Glutamatergic neuron (in vitro differentiated cells): ENCODE measurements at regions not wholly inside any gene's neighbourhood (a gene's known extent, or its start where the extent isn't known, plus 50 kb on each side); places are given as distances from the start of the nearest gene placed in this dataset.

Source experiments
- DNase-seq: peaks from one replicate; pipeline ENCODE4 v3.0.0; 2022
- H3K27ac Mint-ChIP-seq: one replicate; pipeline ENCODE4 v1.8.0; 2020; ENCODE audit warnings: mild to moderate bottlenecking, mixed read lengths, inconsistent platforms; ENCODE audit not compliant: unreplicated experiment
- H3K27me3 Mint-ChIP-seq: one replicate; pipeline ENCODE4 v1.8.0; 2020; ENCODE audit warnings: mild to moderate bottlenecking, moderate library complexity, mixed read lengths, inconsistent platforms; ENCODE audit not compliant: unreplicated experiment
- H3K36me3 Mint-ChIP-seq: one replicate; pipeline ENCODE4 v1.8.0; 2020; ENCODE audit warnings: mild to moderate bottlenecking, mixed read lengths, inconsistent platforms; ENCODE audit not compliant: unreplicated experiment
- H3K4me1 Mint-ChIP-seq: one replicate; pipeline ENCODE4 v1.8.0; 2020; ENCODE audit warnings: mild to moderate bottlenecking, low read depth, mixed read lengths, inconsistent platforms; ENCODE audit not compliant: unreplicated experiment
- H3K4me3 Mint-ChIP-seq: one replicate; pipeline ENCODE4 v1.8.0; 2020; ENCODE audit warnings: mild to moderate bottlenecking, mixed read lengths, inconsistent platforms; ENCODE audit not compliant: unreplicated experiment
- H3K9me3 Mint-ChIP-seq: one replicate; pipeline ENCODE4 v1.8.0; 2020; ENCODE audit warnings: mild to moderate bottlenecking, moderate library complexity, mixed read lengths, inconsistent platforms; ENCODE audit not compliant: unreplicated experiment
- TF ChIP-seq, protein P1 (sequence below): fragments of 200-600 bp; sonication (generic); IDR thresholded peaks from one replicate; pipeline ENCODE4 v1.5.0; 2021; ENCODE audit not compliant: partially characterized antibody, unreplicated experiment

DNA sequence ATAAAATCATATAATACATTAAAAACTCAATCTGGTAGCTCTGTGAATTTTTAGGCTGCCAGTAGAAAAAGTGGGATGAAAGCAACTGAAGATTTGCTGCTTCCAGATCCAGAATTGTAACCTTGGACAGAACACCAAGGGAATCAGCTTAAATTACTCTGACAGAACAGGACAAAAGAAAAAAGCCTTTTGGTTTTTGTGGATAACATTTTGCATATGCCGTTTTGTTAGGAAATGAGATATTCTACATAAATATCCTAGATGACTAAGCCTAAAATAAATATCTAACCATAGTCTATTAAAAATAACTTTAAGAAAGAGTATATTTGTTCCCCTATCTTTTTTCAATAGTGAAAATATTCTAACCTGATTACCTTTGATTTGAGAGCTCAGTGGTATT lies 148.7 kb upstream of the DOCK10 start:
- no peaks in the 10 kb centered on the region for H3K36me3 Mint-ChIP-seq

DNA sequence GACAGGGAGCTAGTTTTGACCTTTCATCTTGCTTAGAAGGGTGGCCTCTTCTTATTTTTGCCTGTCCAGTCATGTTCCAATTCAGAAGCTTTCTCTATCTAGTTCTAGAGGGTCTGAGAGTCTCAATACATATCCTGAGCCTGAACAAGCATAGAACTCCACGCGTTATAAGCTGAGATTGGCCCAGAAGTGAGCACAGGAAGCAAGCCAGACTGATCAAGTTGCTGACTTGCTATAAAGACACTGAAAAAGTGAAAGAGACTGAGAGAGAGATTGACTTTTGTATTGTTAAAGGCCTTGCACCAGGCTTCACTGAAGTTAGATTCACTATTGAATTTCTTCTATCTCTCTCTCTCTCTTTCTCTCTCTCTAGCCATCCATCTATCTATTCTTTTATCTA lies 142.7 kb upstream of the DOCK10 start:
- no peak overlapping the region for H3K4me3 Mint-ChIP-seq
- no peaks in the 10 kb centered on the region for H3K36me3 Mint-ChIP-seq
- H3K9me3 Mint-ChIP-seq = no peaks in the 10 kb centered on the region
- peaks cover 3% of the 10 kb centered on the region for H3K4me1 Mint-ChIP-seq
- TF ChIP-seq, protein P1, sequence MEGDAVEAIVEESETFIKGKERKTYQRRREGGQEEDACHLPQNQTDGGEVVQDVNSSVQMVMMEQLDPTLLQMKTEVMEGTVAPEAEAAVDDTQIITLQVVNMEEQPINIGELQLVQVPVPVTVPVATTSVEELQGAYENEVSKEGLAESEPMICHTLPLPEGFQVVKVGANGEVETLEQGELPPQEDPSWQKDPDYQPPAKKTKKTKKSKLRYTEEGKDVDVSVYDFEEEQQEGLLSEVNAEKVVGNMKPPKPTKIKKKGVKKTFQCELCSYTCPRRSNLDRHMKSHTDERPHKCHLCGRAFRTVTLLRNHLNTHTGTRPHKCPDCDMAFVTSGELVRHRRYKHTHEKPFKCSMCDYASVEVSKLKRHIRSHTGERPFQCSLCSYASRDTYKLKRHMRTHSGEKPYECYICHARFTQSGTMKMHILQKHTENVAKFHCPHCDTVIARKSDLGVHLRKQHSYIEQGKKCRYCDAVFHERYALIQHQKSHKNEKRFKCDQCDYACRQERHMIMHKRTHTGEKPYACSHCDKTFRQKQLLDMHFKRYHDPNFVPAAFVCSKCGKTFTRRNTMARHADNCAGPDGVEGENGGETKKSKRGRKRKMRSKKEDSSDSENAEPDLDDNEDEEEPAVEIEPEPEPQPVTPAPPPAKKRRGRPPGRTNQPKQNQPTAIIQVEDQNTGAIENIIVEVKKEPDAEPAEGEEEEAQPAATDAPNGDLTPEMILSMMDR = no peak
- H3K27ac Mint-ChIP-seq = no peak overlapping the region
- no peaks in the 10 kb centered on the region for H3K27me3 Mint-ChIP-seq
- DNase-seq = no peak

More for the DNA sequence above, 148.7 kb upstream of the DOCK10 start:
- Mint-ChIP-seq H3K9me3 (no peaks in the 10 kb centered on the region), H3K4me3 (no peak overlapping the region), H3K27ac (no peak overlapping the region), H3K4me1 (peaks cover 1% of the 10 kb centered on the region), H3K27me3 (no peaks in the 10 kb centered on the region)
- DNase-seq = no peak
- TF ChIP-seq, protein P1 = no peak

DNA sequence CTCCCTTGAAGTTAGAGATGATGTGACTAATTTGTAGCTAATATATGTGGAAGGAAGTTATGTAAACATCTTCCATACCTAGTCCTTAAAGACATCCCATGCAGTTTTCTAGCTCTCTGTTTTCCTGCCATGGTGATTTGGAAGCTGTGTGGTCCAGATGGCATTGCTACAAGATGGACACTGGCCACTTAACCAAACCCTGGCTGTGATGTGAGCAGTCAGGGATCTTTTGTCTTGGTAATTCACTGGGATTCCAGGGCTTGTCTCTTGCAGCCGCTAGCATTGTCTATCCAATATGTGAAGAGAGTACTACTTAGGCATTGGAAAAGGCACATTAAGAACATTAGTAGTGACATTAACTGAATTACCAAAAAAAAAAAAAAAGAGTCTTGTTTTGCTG lies 139.9 kb upstream of the DOCK10 start:
- Mint-ChIP-seq H3K36me3 (no peaks in the 10 kb centered on the region), H3K9me3 (no peaks in the 10 kb centered on the region), H3K27me3 (no peaks in the 10 kb centered on the region), H3K4me1 (peaks cover 3% of the 10 kb centered on the region), H3K27ac (peak overlapping the region; percentile 22), H3K4me3 (no peak overlapping the region)
- TF ChIP-seq, protein P1 = no peak
- DNase-seq = no peak

DNA sequence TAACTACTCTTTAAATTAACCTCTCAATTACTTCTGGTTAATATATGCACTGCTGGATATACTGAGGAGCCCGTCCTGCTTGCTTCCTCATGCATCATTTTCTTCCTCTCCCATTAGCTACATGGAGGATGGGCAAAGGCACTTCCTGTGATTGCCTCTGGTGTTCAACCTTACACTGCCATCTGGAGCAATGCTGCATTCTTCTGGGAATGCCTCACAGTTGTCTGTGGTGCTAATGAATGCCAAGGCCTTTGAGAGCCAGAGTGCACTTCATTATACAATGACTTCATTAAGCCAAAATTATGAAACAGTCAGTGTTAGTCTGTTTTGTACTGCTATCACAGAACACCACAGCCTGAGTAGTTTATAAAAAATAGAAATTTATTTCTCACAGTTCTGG lies 134.8 kb upstream of the DOCK10 start:
- H3K27me3 Mint-ChIP-seq = peaks cover 2% of the 10 kb centered on the region
- H3K4me3 Mint-ChIP-seq = no peak overlapping the region
- no peak overlapping the region for H3K27ac Mint-ChIP-seq
- no peaks in the 10 kb centered on the region for H3K9me3 Mint-ChIP-seq
- TF ChIP-seq, protein P1 = no peak
- peaks cover 9% of the 10 kb centered on the region for H3K4me1 Mint-ChIP-seq
- DNase-seq = no peak
- H3K36me3 Mint-ChIP-seq = no peaks in the 10 kb centered on the region

DNA sequence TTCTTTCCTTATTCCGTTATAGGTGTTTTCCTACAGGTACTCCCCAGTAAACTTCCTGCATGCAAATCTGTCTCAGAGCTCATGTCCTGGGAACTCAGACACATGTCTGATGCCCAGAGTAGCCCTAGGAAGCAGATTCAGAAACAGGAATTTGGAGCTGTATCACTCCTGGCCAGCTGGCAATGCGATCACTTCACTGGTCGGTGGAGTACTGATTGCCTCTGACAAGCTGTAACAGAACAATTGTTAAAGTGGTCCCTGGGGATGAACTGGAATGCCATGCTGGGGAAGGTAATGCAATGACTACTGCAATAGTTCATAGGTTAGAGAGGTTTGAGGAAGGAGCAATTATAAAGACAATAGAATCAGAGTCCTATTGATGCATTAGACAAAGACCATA lies 131.6 kb upstream of the DOCK10 start:
- Mint-ChIP-seq H3K4me1 (peaks cover 7% of the 10 kb centered on the region), H3K27me3 (peaks cover 4% of the 10 kb centered on the region), H3K4me3 (no peak overlapping the region), H3K9me3 (no peaks in the 10 kb centered on the region), H3K27ac (no peak overlapping the region), H3K36me3 (no peaks in the 10 kb centered on the region)
- TF ChIP-seq, protein P1 = no peak
- DNase-seq = peak; percentile 20
